CD4-positive, CD25-positive, alpha-beta regulatory T cell (primary cell): ENCODE measurements at regions not wholly inside any gene's neighbourhood (a gene's known extent, or its start where the extent isn't known, plus 50 kb on each side); places are given as distances from the start of the nearest gene placed in this dataset.

Experiments used
- ATAC-seq, 2 donors: fragments of 150-1000 bp; cut with Tn5 transposase; one replicate each; pipeline ENCODE4 v1.10.0; 2021; ENCODE audit warnings: low read depth in 2 of 2, moderate number of reproducible peaks in 2 of 2, moderate library complexity in 1 of 2
- DNase-seq, 3 donors: peaks; one replicate each; pipeline versions ENCODE4 v3.0.0 to v3.0.0-alpha.2; 2012 to 2022; ENCODE audit warnings: mixed read lengths in 1 of 3
- H3K27ac ChIP-seq: one replicate; pipeline ENCODE4 v1.7.0; 2013; ENCODE audit warnings: mild to moderate bottlenecking, low read length; ENCODE audit not compliant: insufficient read depth, poor library complexity, severe bottlenecking
- H3K27me3 ChIP-seq: one replicate; pipeline ENCODE4 v1.7.0; 2013; ENCODE audit warnings: low read length; ENCODE audit not compliant: control insufficient read depth, insufficient read depth
- H3K36me3 ChIP-seq: one replicate; pipeline ENCODE4 v1.7.0; 2013; ENCODE audit warnings: mild to moderate bottlenecking, low read length, moderate library complexity; ENCODE audit not compliant: control insufficient read depth, insufficient read depth
- H3K4me1 ChIP-seq: 2 replicates; pipeline ENCODE4 v1.7.0; 2013; ENCODE audit warnings: mild to moderate bottlenecking, low read length; ENCODE audit not compliant: insufficient read depth, control insufficient read depth, poor library complexity, severe bottlenecking
- H3K4me3 ChIP-seq: one replicate; pipeline ENCODE4 v1.7.0; 2013; ENCODE audit warnings: low read depth, mild to moderate bottlenecking, low read length, moderate library complexity
- H3K9me3 ChIP-seq, 2 experiments: 1 replicate in 1 of 2; 2 replicates in 1 of 2; pipeline ENCODE4 v1.7.0; 2013; ENCODE audit warnings: low read length in 2 of 2, mild to moderate bottlenecking in 1 of 2, moderate library complexity in 1 of 2; ENCODE audit not compliant: control insufficient read depth in 2 of 2
- H3K27ac Mint-ChIP-seq, 3 donors: one replicate each; pipeline ENCODE4 v1.8.0; 2020 to 2022; ENCODE audit warnings: mild to moderate bottlenecking in 3 of 3, mixed read lengths in 3 of 3, moderate library complexity in 2 of 3
- H3K27me3 Mint-ChIP-seq: one replicate; pipeline ENCODE4 v1.8.0; 2022; ENCODE audit warnings: mild to moderate bottlenecking, mixed read lengths
- H3K36me3 Mint-ChIP-seq: one replicate; pipeline ENCODE4 v1.8.0; 2020; ENCODE audit warnings: mixed read lengths
- H3K4me1 Mint-ChIP-seq, 4 donors: one replicate each; pipeline ENCODE4 v1.8.0; 2020 to 2022; ENCODE audit warnings: mixed read lengths in 4 of 4, mild to moderate bottlenecking in 1 of 4
- H3K4me3 Mint-ChIP-seq, 4 donors: one replicate each; pipeline ENCODE4 v1.8.0; 2020 to 2022; ENCODE audit warnings: mild to moderate bottlenecking in 4 of 4, mixed read lengths in 4 of 4, moderate library complexity in 3 of 4
- H3K9me3 Mint-ChIP-seq, 7 donors: one replicate each; pipeline ENCODE4 v1.8.0; 2020 to 2022; ENCODE audit warnings: mixed read lengths in 7 of 7, mild to moderate bottlenecking in 3 of 7, moderate library complexity in 2 of 7

DNA sequence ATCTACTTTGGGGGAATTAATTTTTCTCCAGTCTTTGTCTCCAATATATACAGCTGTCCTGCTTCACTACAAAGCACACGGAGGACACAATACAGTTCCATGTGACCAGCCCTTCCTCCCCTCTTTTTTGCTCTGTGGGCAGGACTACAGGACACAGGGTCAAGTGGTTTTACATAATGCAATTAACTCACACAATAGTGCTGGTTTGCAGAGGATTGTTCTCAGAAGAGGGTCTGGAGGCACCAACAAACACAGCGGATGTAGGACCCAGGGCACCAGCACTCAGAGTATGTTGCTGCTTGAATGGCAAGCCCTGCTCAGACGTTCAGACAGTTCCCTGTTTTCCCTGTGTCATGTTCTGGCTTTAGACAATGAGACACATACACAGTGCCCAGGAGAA lies 52.0 kb upstream of the NPTX2 start:
- Mint-ChIP-seq H3K36me3 (no peaks in the 10 kb centered on the region), H3K27me3 (peaks cover 5% of the 10 kb centered on the region), H3K4me1 (no peaks in the 10 kb centered on the region), H3K4me3 (no peak overlapping the region), H3K9me3 (peaks cover 0 to 8% (median 2%) of the 10 kb centered on the region in 7 donors), H3K27ac (no peak overlapping the region)
- Histone ChIP-seq H3K27ac (no peak overlapping the region), H3K4me1 (no peaks in the 10 kb centered on the region), H3K9me3 (peaks cover 0 to 4% of the 10 kb centered on the region in 2 experiments), H3K27me3 (no peaks in the 10 kb centered on the region), H3K4me3 (no peak overlapping the region), H3K36me3 (no peaks in the 10 kb centered on the region)
- DNase-seq = no peak
- no peak for ATAC-seq

GRCh38 chr7:98562871-98563495 lies 54.1 kb upstream of the NPTX2 start:
- Mint-ChIP-seq H3K27ac (no peak overlapping the region), H3K36me3 (no peaks in the 10 kb centered on the region), H3K4me1 (no peaks in the 10 kb centered on the region), H3K4me3 (no peak overlapping the region), H3K9me3 (peaks cover 0 to 12% (median 2%) of the 10 kb centered on the region in 7 donors), H3K27me3 (peaks cover 5% of the 10 kb centered on the region)
- Histone ChIP-seq H3K9me3 (peaks cover 0 to 4% of the 10 kb centered on the region in 2 experiments), H3K4me3 (no peak overlapping the region), H3K27me3 (no peaks in the 10 kb centered on the region), H3K36me3 (no peaks in the 10 kb centered on the region), H3K27ac (no peak overlapping the region), H3K4me1 (no peaks in the 10 kb centered on the region)
- no peak for DNase-seq
- no peak for ATAC-seq

- H3K4me1 ChIP-seq = no peaks in the 10 kb centered on the region
- no peaks in the 10 kb centered on the region for H3K36me3 ChIP-seq
- Mint-ChIP-seq H3K9me3 (peaks cover 0 to 12% (median 2%) of the 10 kb centered on the region in 7 donors), H3K27me3 (peaks cover 5% of the 10 kb centered on the region), H3K4me3 (no peak overlapping the region), H3K27ac (no peak overlapping the region), H3K36me3 (no peaks in the 10 kb centered on the region), H3K4me1 (no peaks in the 10 kb centered on the region)
- DNase-seq (no peak), ATAC-seq (no peak)
- no peak overlapping the region for H3K4me3 ChIP-seq
- H3K27ac ChIP-seq = no peak overlapping the region
- H3K9me3 ChIP-seq = peaks cover 0 to 4% of the 10 kb centered on the region in 2 experiments
- no peaks in the 10 kb centered on the region for H3K27me3 ChIP-seq
Observed at GRCh38 chr7:98562381-98562823, 54.7 kb upstream of the NPTX2 start.

- Mint-ChIP-seq H3K27me3 (peaks cover 4% of the 10 kb centered on the region), H3K4me1 (no peaks in the 10 kb centered on the region), H3K36me3 (no peaks in the 10 kb centered on the region), H3K27ac (no peak overlapping the region), H3K4me3 (no peak overlapping the region), H3K9me3 (peaks cover 0 to 8% (median 2%) of the 10 kb centered on the region in 7 donors)
- Histone ChIP-seq H3K36me3 (no peaks in the 10 kb centered on the region), H3K4me1 (no peaks in the 10 kb centered on the region), H3K27ac (no peak overlapping the region), H3K27me3 (no peaks in the 10 kb centered on the region), H3K9me3 (peaks cover 0 to 4% of the 10 kb centered on the region in 2 experiments), H3K4me3 (no peak overlapping the region)
- DNase-seq (no peak), ATAC-seq (no peak)
Observed at GRCh38 chr7:98559958-98560357, 57.1 kb upstream of the NPTX2 start.

- no peak overlapping the region for H3K4me3 ChIP-seq
- no peak overlapping the region for H3K27ac ChIP-seq
- Mint-ChIP-seq H3K36me3 (no peaks in the 10 kb centered on the region), H3K27me3 (peaks cover 4% of the 10 kb centered on the region), H3K27ac (no peak overlapping the region), H3K4me1 (no peaks in the 10 kb centered on the region), H3K4me3 (no peak overlapping the region), H3K9me3 (peaks cover 0 to 10% (median 2%) of the 10 kb centered on the region in 7 donors)
- no peaks in the 10 kb centered on the region for H3K27me3 ChIP-seq
- no peak for ATAC-seq
- H3K9me3 ChIP-seq = no peaks in the 10 kb centered on the region
- DNase-seq = no peak
- no peaks in the 10 kb centered on the region for H3K36me3 ChIP-seq
- H3K4me1 ChIP-seq = no peaks in the 10 kb centered on the region
Observed at GRCh38 chr7:98559219-98559618, 57.9 kb upstream of the NPTX2 start.

DNA sequence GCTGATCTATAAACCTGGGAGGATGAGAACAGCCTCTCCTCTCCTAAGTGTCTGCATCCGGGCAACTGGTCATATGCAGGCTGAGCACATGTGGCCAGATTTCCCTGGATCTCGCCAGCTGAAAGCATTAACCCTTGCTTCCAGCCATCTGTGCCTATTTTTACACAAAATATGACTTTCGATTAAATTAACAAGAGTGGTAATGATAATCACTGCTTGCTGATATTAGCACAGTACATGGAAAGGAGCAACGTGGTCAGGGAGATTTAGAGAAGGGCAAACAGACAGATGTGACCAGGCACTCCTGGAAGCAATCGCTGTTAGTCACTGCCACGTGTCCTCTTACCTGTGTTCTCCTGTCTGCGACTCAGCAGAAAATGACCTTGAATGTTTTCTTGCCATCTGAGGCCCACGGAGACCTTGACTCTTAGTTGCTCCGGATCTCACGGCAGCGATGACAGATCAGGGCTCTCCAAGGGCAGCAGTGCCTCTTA lies 59.5 kb upstream of the NPTX2 start:
- Histone ChIP-seq H3K9me3 (peaks cover 2 to 10% of the 10 kb centered on the region in 2 experiments), H3K27me3 (no peaks in the 10 kb centered on the region), H3K36me3 (no peaks in the 10 kb centered on the region), H3K4me1 (no peaks in the 10 kb centered on the region), H3K27ac (no peak overlapping the region), H3K4me3 (no peak overlapping the region)
- H3K4me1 Mint-ChIP-seq = no peaks in the 10 kb centered on the region
- no peak for DNase-seq
- no peak for ATAC-seq
- H3K27ac Mint-ChIP-seq = no peak overlapping the region
- H3K27me3 Mint-ChIP-seq = peaks cover 4% of the 10 kb centered on the region
- H3K36me3 Mint-ChIP-seq = no peaks in the 10 kb centered on the region
- no peak overlapping the region for H3K4me3 Mint-ChIP-seq
- peaks cover 0 to 8% (median 1%) of the 10 kb centered on the region in 7 donors for H3K9me3 Mint-ChIP-seq

DNA sequence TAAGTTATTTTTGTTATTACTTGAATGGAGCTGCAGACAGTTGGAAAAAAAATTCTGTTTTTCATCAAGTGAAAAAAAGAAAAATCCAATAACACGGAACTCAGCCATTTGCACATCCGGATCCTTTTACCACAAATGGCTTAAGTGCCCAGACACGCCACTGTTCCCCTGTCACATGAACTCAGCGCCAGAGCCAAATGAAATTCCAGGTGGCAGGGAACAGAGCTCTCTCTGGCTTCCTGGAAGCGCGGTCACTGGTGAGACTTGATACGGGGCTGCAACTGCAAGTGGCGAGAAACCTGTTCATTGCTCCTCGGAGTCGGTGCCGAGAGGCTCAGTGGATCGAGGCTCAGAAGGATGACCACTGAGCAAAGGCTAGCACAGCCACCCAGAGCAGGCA lies 60.8 kb upstream of the NPTX2 start:
- Histone ChIP-seq H3K4me1 (no peaks in the 10 kb centered on the region), H3K4me3 (no peak overlapping the region), H3K36me3 (no peaks in the 10 kb centered on the region), H3K27ac (no peak overlapping the region), H3K9me3 (peaks cover 2 to 17% of the 10 kb centered on the region in 2 experiments), H3K27me3 (no peaks in the 10 kb centered on the region)
- Mint-ChIP-seq H3K9me3 (peaks cover 0 to 20% (median 6%) of the 10 kb centered on the region in 7 donors), H3K27ac (no peak overlapping the region), H3K27me3 (peaks cover 4% of the 10 kb centered on the region), H3K4me1 (no peaks in the 10 kb centered on the region), H3K36me3 (no peaks in the 10 kb centered on the region), H3K4me3 (no peak overlapping the region)
- no peak for DNase-seq
- ATAC-seq = no peak

DNA sequence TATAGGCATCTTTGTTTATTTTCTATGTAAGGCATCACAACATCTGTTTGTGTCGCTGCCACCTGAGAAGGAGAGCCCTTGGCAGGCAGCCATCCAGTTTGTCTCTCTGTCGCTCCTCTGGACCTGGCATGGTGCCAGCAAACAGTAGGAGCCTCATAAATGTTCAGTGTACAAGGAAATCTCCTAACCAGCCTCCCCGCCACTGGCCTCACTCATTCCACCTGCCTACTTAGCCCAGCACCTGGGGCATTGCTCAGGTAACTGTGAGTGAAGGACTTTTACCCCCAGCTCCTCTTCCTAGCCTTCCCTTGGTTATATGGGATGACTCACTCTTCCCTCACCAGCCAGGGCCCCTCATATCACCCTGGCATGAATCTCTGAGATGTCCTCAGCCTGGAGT lies 61.7 kb upstream of the NPTX2 start:
- Histone ChIP-seq H3K27ac (no peak overlapping the region), H3K27me3 (no peaks in the 10 kb centered on the region), H3K4me1 (no peaks in the 10 kb centered on the region), H3K36me3 (no peaks in the 10 kb centered on the region), H3K9me3 (peaks cover 2 to 17% of the 10 kb centered on the region in 2 experiments), H3K4me3 (no peak overlapping the region)
- H3K9me3 Mint-ChIP-seq = peaks cover 0 to 26% (median 9%) of the 10 kb centered on the region in 7 donors
- H3K4me3 Mint-ChIP-seq = no peak overlapping the region
- no peaks in the 10 kb centered on the region for H3K4me1 Mint-ChIP-seq
- no peaks in the 10 kb centered on the region for H3K36me3 Mint-ChIP-seq
- no peak for DNase-seq
- H3K27ac Mint-ChIP-seq = no peak overlapping the region
- ATAC-seq = no peak
- H3K27me3 Mint-ChIP-seq = peaks cover 4% of the 10 kb centered on the region
